Posterior vena cava (tissue), 2 donors: ENCODE measurements at regions not wholly inside any gene's neighbourhood (a gene's known extent, or its start where the extent isn't known, plus 50 kb on each side); places are given as distances from the start of the nearest gene placed in this dataset.

Source experiments
- DNase-seq: peaks from one replicate; pipeline ENCODE4 v3.0.0-alpha.2; 2020; ENCODE audit warnings: low spot score
- intact Hi-C, 2 donors: fragments of 100-400 bp; cut with DNase I; formaldehyde crosslinking; loops; one replicate each; pipeline versions ENCODE4 v1.14.1 to v1.14.2; 2022 to 2023
- donor health status: DM: yes; HTN: yes; CAD: no.
- donor health status: DM: yes; HTN: yes; CAD: no.

DNA sequence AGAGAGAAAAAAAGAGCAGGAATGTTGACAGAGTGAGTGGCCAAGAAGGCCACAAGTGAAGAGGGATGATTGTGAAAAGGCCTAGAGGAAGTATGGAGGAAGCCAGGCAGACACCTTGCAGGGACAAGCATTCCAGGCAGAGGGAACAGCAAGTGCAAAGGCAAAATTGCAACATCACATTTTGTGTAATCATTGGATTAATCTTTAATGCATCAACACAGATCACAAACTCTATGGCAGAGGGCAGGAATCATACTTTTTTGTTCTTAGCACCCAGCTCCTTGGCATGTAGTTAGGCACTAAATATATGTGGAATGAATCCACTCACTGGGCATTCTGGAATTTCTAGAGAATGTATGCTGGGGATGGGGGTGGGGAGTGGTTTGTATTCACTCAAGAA is 312.1 kb upstream of the PROK2 start:
- intact Hi-C loops: no loop called here
- no peak for DNase-seq

GRCh38 chr3:72095521-72095920 is 310.6 kb upstream of the PROK2 start:
- intact Hi-C loops: no loop called here
- DNase-seq: no peak

GRCh38 chr3:72093992-72094334 is 309.0 kb upstream of the PROK2 start:
- intact Hi-C loops: no loop called here
- DNase-seq: no peak

GRCh38 chr3:72093270-72093991 is 308.5 kb upstream of the PROK2 start:
- DNase-seq: no peak
- intact Hi-C loops: no loop called here

- DNase-seq: no peak
- intact Hi-C loops: no loop called here
Measured at GRCh38 chr3:72092778-72093177, 307.8 kb upstream of the PROK2 start.

DNA sequence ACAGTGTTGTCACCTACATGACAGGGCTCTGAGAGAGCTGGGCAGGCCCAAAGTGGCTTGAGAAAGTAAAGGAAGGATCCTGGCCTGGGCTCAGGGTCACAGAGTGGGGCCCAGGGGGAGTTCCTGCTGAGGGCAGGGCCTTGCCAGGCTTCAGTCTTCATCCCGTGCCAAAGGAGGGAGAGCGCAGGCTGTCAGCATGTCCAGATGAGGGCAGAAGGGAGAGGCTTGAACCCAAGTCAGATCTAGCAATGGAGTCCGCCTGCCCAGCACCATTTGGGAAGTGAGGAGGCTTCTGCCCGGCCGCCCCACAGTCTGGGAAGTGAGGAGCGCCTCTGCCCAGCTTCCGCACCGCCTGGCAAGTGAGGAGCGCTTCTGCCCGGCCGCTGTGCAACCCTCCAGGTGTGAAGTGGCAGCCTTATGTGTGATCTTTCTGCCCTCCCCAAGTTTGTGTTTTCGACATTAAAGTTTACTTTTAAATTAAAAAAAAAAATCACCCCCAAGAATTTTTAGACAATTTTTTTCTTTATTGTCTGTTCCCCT is 303.6 kb upstream of the PROK2 start:
- intact Hi-C loops: no loop called here
- DNase-seq: no peak

- intact Hi-C loops: no loop called here
- no peak for DNase-seq
Measured at GRCh38 chr3:72087420-72087819, 302.5 kb upstream of the PROK2 start.

DNA sequence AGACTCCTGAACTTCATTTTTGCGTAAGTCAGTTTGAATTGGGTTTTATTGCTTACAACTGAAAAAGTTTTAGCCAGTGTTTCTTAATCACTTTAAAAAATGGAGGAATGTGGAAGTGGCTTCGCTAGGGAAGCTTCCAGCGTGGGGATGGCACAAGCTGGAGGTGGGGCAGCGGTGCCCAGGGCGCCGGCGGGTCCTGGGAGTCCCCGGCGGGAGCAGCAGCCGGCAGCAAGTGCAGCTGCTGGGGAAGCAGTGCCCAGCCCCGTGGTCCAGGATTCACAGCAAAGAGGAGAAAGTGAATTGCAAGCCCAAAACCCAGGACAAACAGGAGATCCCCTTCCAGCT is 301.8 kb upstream of the PROK2 start:
- intact Hi-C loops: no loop called here
- no peak for DNase-seq

GRCh38 chr3:72086042-72086742 is 301.2 kb upstream of the PROK2 start:
- intact Hi-C loops: no loop called here
- DNase-seq: no peak

DNA sequence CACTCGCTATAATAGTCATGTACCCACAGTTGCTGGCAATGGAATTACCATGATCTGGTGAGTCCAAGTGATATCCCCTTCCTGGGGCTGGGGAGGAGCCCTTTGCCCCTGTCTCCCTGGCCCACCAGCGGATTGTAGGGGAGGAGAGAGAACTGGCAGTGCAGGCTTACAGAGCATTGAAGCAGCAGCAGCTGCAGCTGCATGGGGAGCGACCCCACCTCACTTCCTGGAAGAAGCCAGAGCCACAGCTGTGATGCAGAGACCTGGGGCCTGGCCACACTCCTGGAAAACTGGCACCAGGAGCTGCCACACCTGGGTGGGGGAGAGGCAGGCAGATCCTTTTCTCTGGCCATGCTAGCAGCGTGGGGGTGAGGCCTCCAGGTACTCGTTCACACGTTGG is 300.1 kb upstream of the PROK2 start:
- intact Hi-C loops: no loop called here
- DNase-seq: no peak

DNA sequence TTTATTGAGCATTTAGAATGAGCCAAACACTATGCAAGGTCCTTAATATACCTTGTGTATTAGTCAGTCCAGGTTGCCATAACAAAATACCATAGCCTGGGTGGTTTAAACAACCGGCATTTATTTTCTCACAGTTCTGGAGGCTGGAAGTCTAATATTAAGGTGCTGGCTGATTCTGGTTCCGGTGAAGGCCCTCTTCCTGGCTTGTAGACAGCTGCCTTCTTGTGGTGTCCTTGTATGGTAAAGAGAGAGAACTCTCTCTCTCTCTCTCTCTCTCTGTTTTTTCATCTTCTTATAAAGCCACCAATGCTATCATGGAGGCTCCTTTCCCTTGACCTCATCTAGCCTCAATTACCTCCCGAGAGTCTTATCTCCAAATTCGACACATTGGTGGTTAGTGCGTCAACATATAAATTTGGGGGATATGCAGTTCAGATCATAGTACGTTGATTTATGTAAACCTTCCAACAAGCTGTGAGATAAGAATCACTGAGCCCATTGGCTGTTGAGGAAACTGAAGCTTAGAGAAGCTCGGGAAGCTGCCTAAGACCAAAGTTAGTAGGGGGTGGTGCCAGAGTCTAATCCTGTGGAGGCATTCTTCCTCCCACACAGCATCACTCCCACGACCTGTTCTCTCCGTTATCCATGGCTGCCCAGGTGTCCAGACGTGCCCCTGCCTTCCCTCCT is 298.0 kb upstream of the PROK2 start:
- intact Hi-C loops: no loop called here

GRCh38 chr3:72082186-72082715 is 297.3 kb upstream of the PROK2 start:
- no peak for DNase-seq
- intact Hi-C loops: no loop called here

More for the DNA sequence above, 298.0 kb upstream of the PROK2 start:
- no peak for DNase-seq

DNA sequence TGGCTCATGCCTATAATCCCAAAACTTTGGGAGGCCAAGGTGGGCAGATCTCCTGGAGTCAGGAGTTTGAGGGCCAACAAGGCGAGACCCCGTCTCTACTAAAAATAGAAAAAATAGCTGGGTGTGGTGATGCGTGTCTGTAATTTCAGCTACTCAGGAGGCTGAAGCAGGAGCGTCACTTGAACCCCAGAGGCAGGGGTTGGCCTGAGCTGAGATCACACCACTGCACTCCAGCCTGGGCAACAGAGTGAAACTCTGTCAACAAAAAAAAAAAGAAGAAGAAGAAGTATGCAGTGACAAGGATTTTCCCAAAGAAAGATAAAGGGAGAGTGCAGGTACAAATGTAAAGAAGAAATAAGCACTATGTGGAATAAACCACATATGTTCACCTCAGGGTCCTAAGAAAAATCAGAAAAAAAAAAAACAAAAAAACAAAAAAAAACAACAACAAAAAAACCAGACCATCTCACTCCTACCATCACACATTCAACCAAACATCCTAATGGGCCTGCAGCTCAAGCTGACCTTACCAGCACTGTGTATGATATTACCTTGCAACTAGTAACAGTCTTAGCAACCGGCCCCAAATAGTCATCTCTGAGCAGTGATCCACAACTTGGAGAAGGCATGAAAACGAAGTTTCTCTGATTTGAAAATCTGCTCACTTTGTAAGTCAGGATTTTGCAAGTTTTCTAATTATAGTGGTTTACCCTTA is 296.7 kb upstream of the PROK2 start:
- DNase-seq: no peak
- intact Hi-C loops: no loop called here

GRCh38 chr3:72080800-72081199 is 295.9 kb upstream of the PROK2 start:
- intact Hi-C loops: no loop called here
- DNase-seq: no peak

GRCh38 chr3:72080095-72080494 is 295.1 kb upstream of the PROK2 start:
- intact Hi-C loops: no loop called here
- no peak for DNase-seq

DNA sequence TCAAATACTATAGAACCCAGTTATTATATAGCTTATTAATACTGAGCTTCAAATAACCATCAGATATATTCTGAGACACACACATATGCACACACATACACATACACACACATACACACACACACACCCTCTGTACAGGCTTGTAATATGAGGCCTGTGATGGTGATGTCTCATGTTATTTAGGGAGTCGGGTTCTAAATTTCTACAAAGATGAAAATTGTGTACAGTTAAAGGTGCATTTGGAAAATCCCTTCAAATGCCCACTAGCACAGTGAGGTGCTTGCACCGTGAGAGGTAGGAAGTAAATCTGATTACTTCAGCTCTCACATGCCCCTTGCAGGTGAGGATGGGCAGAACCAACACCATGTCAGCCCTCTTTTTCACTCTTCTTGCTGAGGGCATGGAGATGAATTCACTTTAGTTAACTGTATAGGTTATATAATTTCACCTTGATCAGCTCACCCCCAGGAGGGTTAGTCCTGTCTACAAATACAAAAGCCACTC is 294.5 kb upstream of the PROK2 start:
- no peak for DNase-seq
- intact Hi-C loops: no loop called here

DNA sequence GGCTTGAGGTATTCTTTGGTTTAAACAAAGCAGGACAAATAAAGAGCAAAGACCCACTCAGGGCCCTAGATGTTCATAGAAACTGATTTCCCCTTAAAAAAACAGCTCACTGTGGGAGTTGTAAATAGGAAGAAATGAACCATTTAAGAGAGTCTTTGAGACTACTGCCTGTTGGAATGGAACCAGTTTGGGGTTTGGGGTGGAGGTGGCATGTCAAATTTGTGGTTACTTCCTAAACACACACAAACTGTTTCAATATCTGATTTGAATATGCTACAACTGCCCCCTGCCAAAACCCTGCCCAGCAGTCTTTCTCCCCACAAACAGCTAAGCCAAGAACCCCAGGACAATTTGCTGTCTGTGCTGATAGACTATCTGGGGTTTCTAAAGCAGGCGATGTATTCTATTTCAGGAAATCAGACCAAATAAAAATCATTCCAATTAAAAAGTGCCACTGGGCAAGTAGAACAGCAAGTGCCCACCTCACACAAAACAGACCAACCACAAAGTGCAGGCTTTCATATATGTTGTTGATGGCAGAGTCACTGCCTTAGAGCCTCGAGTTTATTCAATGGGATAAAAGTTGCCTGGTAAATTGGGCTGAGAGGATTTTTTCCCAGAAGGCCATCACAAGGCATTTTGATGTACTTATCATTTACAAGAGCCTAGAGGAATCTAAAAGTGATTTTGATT is 293.9 kb upstream of the PROK2 start:
- intact Hi-C loops: no loop called here

DNA sequence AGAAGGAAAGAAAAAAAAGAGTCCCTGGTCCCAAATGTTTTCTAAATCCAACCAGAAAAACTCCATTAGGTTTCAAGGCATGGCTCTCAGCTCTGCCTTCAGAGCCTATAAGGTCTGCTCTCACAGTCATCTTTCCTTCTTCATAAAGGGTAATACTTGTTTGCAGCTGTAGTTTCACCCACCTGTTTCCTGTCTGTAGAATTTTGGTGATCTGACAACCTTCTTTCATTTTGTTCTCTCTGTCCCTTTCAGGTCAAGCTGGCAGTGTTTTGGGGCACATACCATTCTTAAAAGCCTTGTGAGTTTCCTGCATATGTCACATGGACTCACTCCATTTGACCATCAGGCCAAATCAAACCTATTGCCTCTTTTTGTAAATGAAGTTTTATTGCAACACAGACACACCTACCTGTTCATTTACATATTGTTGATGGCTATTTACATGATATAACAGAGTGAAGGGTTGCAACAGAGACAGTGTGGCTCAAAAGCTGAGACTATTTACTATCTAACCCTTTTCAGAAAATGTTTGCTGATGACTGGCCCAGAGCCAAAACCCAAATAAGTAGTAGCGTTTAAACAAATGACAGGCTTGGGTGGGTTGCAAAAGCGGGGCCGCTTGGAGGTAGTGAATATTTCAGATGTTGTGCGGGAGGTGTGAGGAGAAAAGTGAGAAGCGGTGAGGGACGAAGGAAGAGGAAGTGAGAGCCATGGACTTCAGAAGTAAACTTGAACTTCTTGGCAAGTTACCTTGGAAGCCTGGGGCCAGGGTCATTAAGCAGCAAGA is 292.7 kb upstream of the PROK2 start:
- no peak for DNase-seq
- intact Hi-C loops: no loop called here

More for the DNA sequence above, 293.9 kb upstream of the PROK2 start:
- no peak for DNase-seq
